GM13976 (cell line): ENCODE measurements at regions not wholly inside any gene's neighbourhood (a gene's known extent, or its start where the extent isn't known, plus 50 kb on each side); places are given as distances from the start of the nearest gene placed in this dataset.

Experiments used
- DNase-seq: peaks from one replicate; pipeline ENCODE4 v3.0.0; 2012; ENCODE audit warnings: low spot score
- in situ Hi-C: fragments of 300-500 bp; cut with MboI; formaldehyde crosslinking; loops from one replicate; pipeline ENCODE4 v1.12.0; 2022; ENCODE audit warnings: low sequenced_read_pairs, mixed read lengths, inconsistent platforms; ENCODE audit not compliant: unreplicated experiment
- TF ChIP-seq, protein P1 (sequence below): IDR thresholded peaks from 2 replicates; pipeline ENCODE4 v1.5.1; 2012; ENCODE audit warnings: borderline replicate concordance, mild to moderate bottlenecking; ENCODE audit not compliant: insufficient read depth; ENCODE audit errors: extremely low read depth, missing control alignments, control extremely low read depth

DNA sequence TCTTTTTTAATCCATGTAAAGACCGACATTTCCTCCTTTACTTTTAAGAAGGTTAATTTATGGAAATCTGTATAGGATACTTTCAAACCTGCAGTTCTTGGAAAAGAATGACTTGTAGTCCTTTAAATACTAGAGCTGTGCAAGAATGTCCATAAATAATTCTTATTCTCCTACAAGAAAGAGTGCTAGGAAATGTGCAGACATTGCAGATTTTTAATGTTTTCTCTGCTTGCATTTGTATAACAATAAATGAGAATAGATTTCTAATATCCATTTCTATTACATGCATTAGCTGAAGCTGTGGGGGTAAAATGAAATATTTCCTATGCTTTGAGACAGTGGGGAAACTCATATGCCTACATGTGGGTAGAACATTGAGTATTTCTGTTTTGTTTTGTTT lies 607.2 kb upstream of the NOVA1 start:
- in situ Hi-C loops: no loop called here
- no peak for DNase-seq
- TF ChIP-seq, protein P1, sequence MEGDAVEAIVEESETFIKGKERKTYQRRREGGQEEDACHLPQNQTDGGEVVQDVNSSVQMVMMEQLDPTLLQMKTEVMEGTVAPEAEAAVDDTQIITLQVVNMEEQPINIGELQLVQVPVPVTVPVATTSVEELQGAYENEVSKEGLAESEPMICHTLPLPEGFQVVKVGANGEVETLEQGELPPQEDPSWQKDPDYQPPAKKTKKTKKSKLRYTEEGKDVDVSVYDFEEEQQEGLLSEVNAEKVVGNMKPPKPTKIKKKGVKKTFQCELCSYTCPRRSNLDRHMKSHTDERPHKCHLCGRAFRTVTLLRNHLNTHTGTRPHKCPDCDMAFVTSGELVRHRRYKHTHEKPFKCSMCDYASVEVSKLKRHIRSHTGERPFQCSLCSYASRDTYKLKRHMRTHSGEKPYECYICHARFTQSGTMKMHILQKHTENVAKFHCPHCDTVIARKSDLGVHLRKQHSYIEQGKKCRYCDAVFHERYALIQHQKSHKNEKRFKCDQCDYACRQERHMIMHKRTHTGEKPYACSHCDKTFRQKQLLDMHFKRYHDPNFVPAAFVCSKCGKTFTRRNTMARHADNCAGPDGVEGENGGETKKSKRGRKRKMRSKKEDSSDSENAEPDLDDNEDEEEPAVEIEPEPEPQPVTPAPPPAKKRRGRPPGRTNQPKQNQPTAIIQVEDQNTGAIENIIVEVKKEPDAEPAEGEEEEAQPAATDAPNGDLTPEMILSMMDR: no peak

DNA sequence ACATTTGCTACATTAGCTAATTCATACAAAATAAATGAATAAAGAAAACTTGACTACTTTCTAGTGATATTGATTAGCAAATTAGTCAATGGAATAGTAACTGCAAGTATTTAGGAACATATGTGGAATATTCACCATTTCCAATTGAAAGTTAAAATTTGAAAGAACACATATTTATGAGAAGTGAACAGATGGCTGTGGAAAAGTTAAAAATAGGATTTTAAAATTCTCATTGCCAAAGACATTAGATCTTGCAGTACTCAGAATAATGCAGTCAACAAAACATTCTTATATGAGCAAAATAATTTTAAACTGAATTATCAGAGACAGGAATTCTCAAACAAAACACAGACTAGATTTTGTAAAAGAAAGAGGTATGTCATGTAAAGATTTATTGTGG lies 613.9 kb upstream of the NOVA1 start:
- in situ Hi-C loops: no loop called here
- TF ChIP-seq, protein P1: no peak
- DNase-seq: no peak

DNA sequence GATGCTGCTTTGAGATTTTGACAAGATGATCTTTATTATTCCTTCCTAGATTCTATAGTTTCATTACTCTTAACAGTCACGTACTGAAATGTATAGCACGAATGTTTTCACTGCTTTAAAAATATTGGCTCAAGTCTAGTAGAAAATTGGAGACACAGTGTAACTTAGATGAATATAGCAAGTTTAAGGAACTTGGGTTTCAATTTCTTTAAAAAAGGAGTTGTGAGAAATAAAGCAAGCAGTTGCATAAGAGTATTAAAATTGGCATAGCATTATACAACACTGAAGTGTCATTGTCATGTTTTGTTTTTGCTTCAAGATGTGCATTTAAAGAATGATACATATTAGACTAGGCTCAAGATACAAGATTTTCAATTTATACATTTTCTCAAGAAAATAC lies 624.8 kb upstream of the NOVA1 start:
- TF ChIP-seq, protein P1: no peak
- in situ Hi-C loops: no loop called here
- DNase-seq: no peak

DNA sequence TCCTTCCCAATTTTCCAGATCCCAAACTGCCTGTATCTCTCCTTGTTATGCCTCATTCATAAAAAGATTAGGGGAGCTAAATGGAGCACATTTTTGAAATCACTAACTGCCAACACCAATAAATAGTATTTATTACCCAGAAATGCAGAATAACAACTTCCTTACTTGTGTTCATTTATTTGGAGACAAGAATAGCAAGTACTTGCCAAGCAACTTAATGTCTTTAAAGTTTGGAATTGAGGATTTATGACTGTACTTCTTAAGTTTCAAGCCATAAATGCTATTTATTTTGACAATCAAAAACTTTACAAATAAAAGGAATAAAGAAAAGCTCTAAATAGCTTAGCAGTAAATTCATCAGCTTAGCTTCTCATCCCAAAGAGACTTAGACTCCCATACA lies 626.1 kb upstream of the NOVA1 start:
- in situ Hi-C loops: no loop called here
- no peak for DNase-seq
- TF ChIP-seq, protein P1: no peak

DNA sequence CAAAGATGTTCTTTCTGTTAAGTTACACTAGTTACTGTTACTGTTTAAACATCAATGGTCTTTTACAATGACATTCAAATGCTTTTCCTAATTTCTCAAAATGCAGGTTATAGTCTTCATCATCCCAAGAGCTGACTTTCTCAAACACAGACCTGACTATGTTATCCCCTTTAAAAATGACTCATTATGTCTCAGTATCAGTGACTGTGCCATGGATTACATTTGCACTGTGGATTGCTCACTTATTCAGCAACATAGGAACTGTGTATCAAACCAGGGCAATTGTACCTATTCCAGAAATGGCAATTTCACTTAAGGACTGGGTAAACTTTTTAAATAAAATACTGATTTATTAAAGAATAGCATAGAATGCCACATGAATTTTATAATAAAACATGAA lies 630.2 kb upstream of the NOVA1 start:
- DNase-seq: no peak
- TF ChIP-seq, protein P1: no peak
- in situ Hi-C loops: no loop called here

DNA sequence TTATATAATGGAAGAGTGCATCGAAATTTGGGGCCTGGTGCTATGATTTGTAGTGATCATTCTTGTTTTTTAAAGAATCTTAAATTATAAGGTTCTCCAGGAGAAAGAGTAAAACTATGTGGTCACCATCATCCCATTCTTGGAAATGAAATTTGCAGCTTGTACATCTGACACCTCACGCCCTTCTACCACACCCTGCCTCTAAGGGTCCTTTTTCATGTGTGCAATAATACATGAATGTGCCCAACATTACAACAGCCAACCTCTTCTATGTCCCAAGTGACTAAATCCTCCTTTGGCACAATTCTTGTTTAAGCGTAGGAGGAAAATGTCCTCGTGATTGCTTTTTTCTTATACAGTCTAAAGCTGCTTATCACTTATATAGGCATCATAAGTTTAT lies 636.5 kb upstream of the NOVA1 start:
- TF ChIP-seq, protein P1: no peak
- in situ Hi-C loops: no loop called here
- DNase-seq: no peak

DNA sequence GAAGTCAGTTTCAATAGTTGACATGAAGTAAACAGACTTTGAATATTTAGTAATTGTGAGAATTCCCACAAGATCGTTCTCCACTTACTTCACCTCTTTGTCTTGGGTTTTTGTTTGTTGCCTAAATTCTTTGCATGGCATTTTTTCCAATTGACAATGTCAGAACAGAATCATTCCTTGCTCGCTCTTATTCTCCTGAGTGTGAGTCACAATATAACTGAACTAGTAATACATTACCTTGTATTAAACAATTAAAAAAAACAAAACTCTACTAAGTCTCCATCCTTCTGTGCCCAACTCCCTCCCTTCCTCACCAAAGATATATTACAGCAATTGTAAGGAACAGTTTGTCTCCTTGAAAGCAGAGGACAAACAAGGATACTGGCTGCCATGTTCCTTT lies 638.8 kb upstream of the NOVA1 start:
- DNase-seq: no peak
- in situ Hi-C loops: no loop called here
- TF ChIP-seq, protein P1: no peak
